Vagina (tissue), 2 donors: ENCODE measurements at regions not wholly inside any gene's neighbourhood (a gene's known extent, or its start where the extent isn't known, plus 50 kb on each side); places are given as distances from the start of the nearest gene placed in this dataset.

ENCODE experiments used
- DNase-seq, 2 donors: peaks; one replicate each; pipeline ENCODE4 v3.0.0-alpha.2; 2017; ENCODE audit errors: extremely low spot score in 2 of 2
- H3K27ac ChIP-seq: fragments of 200-600 bp; sonication (generic); one replicate; pipeline ENCODE4 v1.5.1; 2019
- H3K27me3 ChIP-seq: fragments of 200-600 bp; sonication (generic); one replicate; pipeline ENCODE4 v1.5.1; 2019
- H3K36me3 ChIP-seq, 2 donors: fragments of 200-600 bp; sonication (generic); one replicate each; pipeline ENCODE4 v1.5.1; 2017 to 2019
- H3K4me1 ChIP-seq: fragments of 200-600 bp; sonication (generic); one replicate; pipeline ENCODE4 v1.5.1; 2019
- H3K4me3 ChIP-seq, 2 donors: fragments of 200-600 bp; sonication (generic); 1 replicate in 1 of 2; 2 replicates in 1 of 2; pipeline ENCODE4 v1.5.1; 2016 to 2019
- H3K9me3 ChIP-seq: fragments of 200-600 bp; sonication (generic); one replicate; pipeline ENCODE4 v1.5.1; 2019
- CTCF ChIP-seq, 3 experiments: fragments of 450-650 bp in 2 of 3; fragments of 200-600 bp in 1 of 3; sonication (generic) in 1 of 3; IDR thresholded peaks; one replicate each; pipeline ENCODE4 v1.5.1; 2017 to 2019; ENCODE audit warnings: antibody characterized with exemption in 3 of 3, mild to moderate bottlenecking in 2 of 3, moderate library complexity in 2 of 3
- POLR2A ChIP-seq, 2 donors: fragments of 450-650 bp; IDR thresholded peaks; one replicate each; pipeline ENCODE4 v1.6.1; 2017; ENCODE audit warnings: antibody characterized with exemption in 2 of 2, mild to moderate bottlenecking in 2 of 2, moderate library complexity in 2 of 2
- POLR2AphosphoS5 ChIP-seq, 2 donors: sonication (generic); formaldehyde crosslinking; IDR thresholded peaks; one replicate each; pipeline ENCODE4 v1.9.0; 2017; ENCODE audit warnings: antibody characterized with exemption in 2 of 2, mild to moderate bottlenecking in 2 of 2, low read depth in 1 of 2; ENCODE audit not compliant: insufficient read depth in 1 of 2
- intact Hi-C: fragments of 100-400 bp; cut with DNase I; formaldehyde crosslinking; loops from one replicate; pipeline ENCODE4 v1.15.1; 2023

GRCh38 chr2:120949027-120949956 lies 213.6 kb downstream of the GLI2 start:
- Histone ChIP-seq H3K27ac (no peak overlapping the region), H3K4me3 (no peak overlapping the region), H3K36me3 (no peaks in the 10 kb centered on the region), H3K4me1 (no peaks in the 10 kb centered on the region), H3K27me3 (no peaks in the 10 kb centered on the region), H3K9me3 (no peaks in the 10 kb centered on the region)
- intact Hi-C loops = no loop called here
- DNase-seq = no peak
- TF ChIP-seq CTCF (IDR thresholded peaks at IDR 0.05) (no peak), POLR2AphosphoS5 (IDR thresholded peaks at IDR 0.05; ENCODE audit: insufficient read depth in 1 of 2, low read depth in 1 of 2) (no peak), POLR2A (IDR thresholded peaks at IDR 0.05) (no peak)

GRCh38 chr2:120949957-120950590 lies 214.4 kb downstream of the GLI2 start:
- intact Hi-C loops = no loop called here
- Histone ChIP-seq H3K4me3 (no peak overlapping the region), H3K4me1 (no peaks in the 10 kb centered on the region), H3K36me3 (no peaks in the 10 kb centered on the region), H3K27me3 (no peaks in the 10 kb centered on the region), H3K27ac (no peak overlapping the region), H3K9me3 (no peaks in the 10 kb centered on the region)
- no peak for TF ChIP-seq CTCF (IDR thresholded peaks at IDR 0.05)
- no peak for TF ChIP-seq POLR2AphosphoS5 (IDR thresholded peaks at IDR 0.05; ENCODE audit: insufficient read depth in 1 of 2, low read depth in 1 of 2)
- TF ChIP-seq POLR2A (IDR thresholded peaks at IDR 0.05) = no peak
- no peak for DNase-seq

GRCh38 chr2:120951693-120952092 lies 216.0 kb downstream of the GLI2 start:
- no peak for DNase-seq
- intact Hi-C loops = no loop called here

GRCh38 chr2:120952318-120952717 lies 216.7 kb downstream of the GLI2 start:
- intact Hi-C loops = no loop called here

More at GRCh38 chr2:120951693-120952092, 216.0 kb downstream of the GLI2 start:
- H3K27me3 ChIP-seq = no peaks in the 10 kb centered on the region
- H3K36me3 ChIP-seq = no peaks in the 10 kb centered on the region
- H3K4me1 ChIP-seq = no peaks in the 10 kb centered on the region
- no peak for TF ChIP-seq POLR2AphosphoS5 (IDR thresholded peaks at IDR 0.05; ENCODE audit: insufficient read depth in 1 of 2, low read depth in 1 of 2)
- no peak for TF ChIP-seq POLR2A (IDR thresholded peaks at IDR 0.05)
- no peak for TF ChIP-seq CTCF (IDR thresholded peaks at IDR 0.05)
- H3K9me3 ChIP-seq = no peaks in the 10 kb centered on the region
- no peak overlapping the region for H3K27ac ChIP-seq
- no peak overlapping the region for H3K4me3 ChIP-seq

More at GRCh38 chr2:120952318-120952717, 216.7 kb downstream of the GLI2 start:
- Histone ChIP-seq H3K4me1 (no peaks in the 10 kb centered on the region), H3K4me3 (no peak overlapping the region), H3K9me3 (no peaks in the 10 kb centered on the region), H3K27ac (no peak overlapping the region), H3K27me3 (no peaks in the 10 kb centered on the region), H3K36me3 (no peaks in the 10 kb centered on the region)
- no peak for TF ChIP-seq POLR2A (IDR thresholded peaks at IDR 0.05)
- TF ChIP-seq CTCF (IDR thresholded peaks at IDR 0.05) = no peak
- no peak for DNase-seq
